ENCODE measurements at regions not wholly inside any gene's neighbourhood (a gene's known extent, or its start where the extent isn't known, plus 50 kb on each side); places are given as distances from the start of the nearest gene placed in this dataset.

GRCh38 chr18:61953641-61954040 lies 60.8 kb upstream of the RNF152 start:
- TF ChIP-seq POLR2A (IDR thresholded peaks at IDR 0.05) (no peak), POLR2AphosphoS5 (IDR thresholded peaks at IDR 0.05) (no peak)
- TF ChIP-seq, protein P1, sequence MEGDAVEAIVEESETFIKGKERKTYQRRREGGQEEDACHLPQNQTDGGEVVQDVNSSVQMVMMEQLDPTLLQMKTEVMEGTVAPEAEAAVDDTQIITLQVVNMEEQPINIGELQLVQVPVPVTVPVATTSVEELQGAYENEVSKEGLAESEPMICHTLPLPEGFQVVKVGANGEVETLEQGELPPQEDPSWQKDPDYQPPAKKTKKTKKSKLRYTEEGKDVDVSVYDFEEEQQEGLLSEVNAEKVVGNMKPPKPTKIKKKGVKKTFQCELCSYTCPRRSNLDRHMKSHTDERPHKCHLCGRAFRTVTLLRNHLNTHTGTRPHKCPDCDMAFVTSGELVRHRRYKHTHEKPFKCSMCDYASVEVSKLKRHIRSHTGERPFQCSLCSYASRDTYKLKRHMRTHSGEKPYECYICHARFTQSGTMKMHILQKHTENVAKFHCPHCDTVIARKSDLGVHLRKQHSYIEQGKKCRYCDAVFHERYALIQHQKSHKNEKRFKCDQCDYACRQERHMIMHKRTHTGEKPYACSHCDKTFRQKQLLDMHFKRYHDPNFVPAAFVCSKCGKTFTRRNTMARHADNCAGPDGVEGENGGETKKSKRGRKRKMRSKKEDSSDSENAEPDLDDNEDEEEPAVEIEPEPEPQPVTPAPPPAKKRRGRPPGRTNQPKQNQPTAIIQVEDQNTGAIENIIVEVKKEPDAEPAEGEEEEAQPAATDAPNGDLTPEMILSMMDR (IDR thresholded peaks at IDR 0.05): no peak
